ENCODE measurements at regions not wholly inside any gene's neighbourhood (a gene's known extent, or its start where the extent isn't known, plus 50 kb on each side); places are given as distances from the start of the nearest gene placed in this dataset.

- POLR2A ChIA-PET = no interaction called here
- CTCF ChIA-PET = no interaction called here
- DNase-seq (ENCODE audit: extremely low spot score) = no peak
- no peak for TF ChIP-seq LEF1 (IDR thresholded peaks at IDR 0.05; ENCODE audit: borderline replicate concordance)
- TF ChIP-seq ARNT (IDR thresholded peaks at IDR 0.05) = no peak
- no peak for TF ChIP-seq TARDBP (IDR thresholded peaks at IDR 0.05)
- TF ChIP-seq FOXA1 (IDR thresholded peaks at IDR 0.05) = no peak
- TF ChIP-seq SP1 (IDR thresholded peaks at IDR 0.05) = no peak
- no peak for TF ChIP-seq FOXM1 (IDR thresholded peaks at IDR 0.05; ENCODE audit: borderline replicate concordance)
- TF ChIP-seq ELF4 (IDR thresholded peaks at IDR 0.05) = no peak
- TF ChIP-seq SUZ12 (IDR thresholded peaks at IDR 0.05) = no peak
- TF ChIP-seq CTBP1 (IDR thresholded peaks at IDR 0.05; ENCODE audit: borderline replicate concordance) = no peak
Observed at GRCh38 chr12:60197589-60197988, 601.8 kb downstream of the SLC16A7 start.

DNA sequence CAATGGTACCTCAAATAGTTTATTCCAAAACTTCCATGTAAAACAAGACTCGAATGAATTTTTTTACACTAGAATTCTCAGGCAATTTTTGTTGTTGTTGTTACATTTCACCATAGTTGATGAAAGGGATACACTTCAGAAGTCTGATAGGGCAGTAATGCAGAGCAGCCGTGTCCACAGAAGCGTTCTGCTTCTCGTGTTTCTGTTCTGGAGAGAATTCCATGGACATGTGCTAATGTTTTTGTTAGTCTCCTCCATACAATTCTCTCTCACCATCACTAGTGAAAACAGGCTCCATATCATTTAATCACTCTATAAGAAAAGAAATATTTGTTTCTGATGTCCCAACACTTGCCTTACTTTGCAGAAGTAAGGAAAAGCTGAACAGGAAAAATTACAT, 606.1 kb downstream of the SLC16A7 start:
- TF ChIP-seq NFRKB (IDR thresholded peaks at IDR 0.05) = no peak
- TF ChIP-seq, protein P1, sequence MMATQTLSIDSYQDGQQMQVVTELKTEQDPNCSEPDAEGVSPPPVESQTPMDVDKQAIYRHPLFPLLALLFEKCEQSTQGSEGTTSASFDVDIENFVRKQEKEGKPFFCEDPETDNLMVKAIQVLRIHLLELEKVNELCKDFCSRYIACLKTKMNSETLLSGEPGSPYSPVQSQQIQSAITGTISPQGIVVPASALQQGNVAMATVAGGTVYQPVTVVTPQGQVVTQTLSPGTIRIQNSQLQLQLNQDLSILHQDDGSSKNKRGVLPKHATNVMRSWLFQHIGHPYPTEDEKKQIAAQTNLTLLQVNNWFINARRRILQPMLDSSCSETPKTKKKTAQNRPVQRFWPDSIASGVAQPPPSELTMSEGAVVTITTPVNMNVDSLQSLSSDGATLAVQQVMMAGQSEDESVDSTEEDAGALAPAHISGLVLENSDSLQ (IDR thresholded peaks at IDR 0.05) = no peak
- TF ChIP-seq L3MBTL2 (conservative IDR thresholded peaks at IDR 0.05) = no peak
- no peak for TF ChIP-seq ELF4 (IDR thresholded peaks at IDR 0.05)
- no peak for TF ChIP-seq FOXA1 (IDR thresholded peaks at IDR 0.05)
- no peak for TF ChIP-seq FOXM1 (IDR thresholded peaks at IDR 0.05; ENCODE audit: borderline replicate concordance)
- TF ChIP-seq SUZ12 (IDR thresholded peaks at IDR 0.05) = no peak
- no peak for TF ChIP-seq ZNF384 (IDR thresholded peaks at IDR 0.05)
- TF ChIP-seq BHLHE40 (IDR thresholded peaks at IDR 0.05; ENCODE audit: borderline replicate concordance) = no peak
- TF ChIP-seq FOXK2 (IDR thresholded peaks at IDR 0.05) = no peak
- TF ChIP-seq SP1 (IDR thresholded peaks at IDR 0.05) = no peak
- TF ChIP-seq CTBP1 (IDR thresholded peaks at IDR 0.05; ENCODE audit: borderline replicate concordance) = no peak
- TF ChIP-seq HDGF (IDR thresholded peaks at IDR 0.05; ENCODE audit: borderline replicate concordance) = no peak
- TF ChIP-seq LEF1 (IDR thresholded peaks at IDR 0.05; ENCODE audit: borderline replicate concordance) = no peak
- no peak for TF ChIP-seq TARDBP (IDR thresholded peaks at IDR 0.05)
- no peak for TF ChIP-seq ARNT (IDR thresholded peaks at IDR 0.05)
- ChIA-PET CTCF (no interaction called here), POLR2A (no interaction called here)
- no peak for DNase-seq (ENCODE audit: extremely low spot score)

GRCh38 chr12:60205500-60205899, 609.7 kb downstream of the SLC16A7 start:
- ChIA-PET POLR2A (no interaction called here), CTCF (no interaction called here)
- TF ChIP-seq ELF4 (IDR thresholded peaks at IDR 0.05) (no peak), TARDBP (IDR thresholded peaks at IDR 0.05) (no peak), NFRKB (IDR thresholded peaks at IDR 0.05) (no peak), FOXA1 (IDR thresholded peaks at IDR 0.05) (no peak), LEF1 (IDR thresholded peaks at IDR 0.05; ENCODE audit: borderline replicate concordance) (no peak), SP1 (IDR thresholded peaks at IDR 0.05) (no peak), ARNT (IDR thresholded peaks at IDR 0.05) (no peak), ZNF384 (IDR thresholded peaks at IDR 0.05) (no peak), L3MBTL2 (conservative IDR thresholded peaks at IDR 0.05) (no peak), SUZ12 (IDR thresholded peaks at IDR 0.05) (no peak), FOXM1 (IDR thresholded peaks at IDR 0.05; ENCODE audit: borderline replicate concordance) (no peak), HDGF (IDR thresholded peaks at IDR 0.05; ENCODE audit: borderline replicate concordance) (no peak), BHLHE40 (IDR thresholded peaks at IDR 0.05; ENCODE audit: borderline replicate concordance) (no peak), FOXK2 (IDR thresholded peaks at IDR 0.05) (no peak), CTBP1 (IDR thresholded peaks at IDR 0.05; ENCODE audit: borderline replicate concordance) (no peak)
- TF ChIP-seq, protein P1 (IDR thresholded peaks at IDR 0.05) = no peak
- no peak for DNase-seq (ENCODE audit: extremely low spot score)

- no peak for DNase-seq (ENCODE audit: extremely low spot score)
- TF ChIP-seq, protein P1 (IDR thresholded peaks at IDR 0.05) = no peak
- TF ChIP-seq LEF1 (IDR thresholded peaks at IDR 0.05; ENCODE audit: borderline replicate concordance) = no peak
- ChIA-PET POLR2A (no interaction called here), CTCF (no interaction called here)
Observed at GRCh38 chr12:60209521-60209920, 613.7 kb downstream of the SLC16A7 start.

- CTCF ChIA-PET = no interaction called here
- POLR2A ChIA-PET = no interaction called here
- TF ChIP-seq TARDBP (IDR thresholded peaks at IDR 0.05) (no peak), HDGF (IDR thresholded peaks at IDR 0.05; ENCODE audit: borderline replicate concordance) (no peak), FOXA1 (IDR thresholded peaks at IDR 0.05) (no peak), SP1 (IDR thresholded peaks at IDR 0.05) (no peak), ZNF384 (IDR thresholded peaks at IDR 0.05) (no peak), ARNT (IDR thresholded peaks at IDR 0.05) (no peak), NFRKB (IDR thresholded peaks at IDR 0.05) (no peak), CTBP1 (IDR thresholded peaks at IDR 0.05; ENCODE audit: borderline replicate concordance) (no peak), ELF4 (IDR thresholded peaks at IDR 0.05) (no peak), FOXK2 (IDR thresholded peaks at IDR 0.05) (no peak), FOXM1 (IDR thresholded peaks at IDR 0.05; ENCODE audit: borderline replicate concordance) (no peak), BHLHE40 (IDR thresholded peaks at IDR 0.05; ENCODE audit: borderline replicate concordance) (no peak), LEF1 (IDR thresholded peaks at IDR 0.05; ENCODE audit: borderline replicate concordance) (no peak), L3MBTL2 (conservative IDR thresholded peaks at IDR 0.05) (no peak), SUZ12 (IDR thresholded peaks at IDR 0.05) (no peak)
- TF ChIP-seq, protein P1 (IDR thresholded peaks at IDR 0.05) = no peak
- DNase-seq (ENCODE audit: extremely low spot score) = no peak
Observed at GRCh38 chr12:60209933-60210332, 614.1 kb downstream of the SLC16A7 start.

- CTCF ChIA-PET = no interaction called here
- TF ChIP-seq NFRKB (IDR thresholded peaks at IDR 0.05) (no peak), ARNT (IDR thresholded peaks at IDR 0.05) (no peak), SP1 (IDR thresholded peaks at IDR 0.05) (no peak), ZNF384 (IDR thresholded peaks at IDR 0.05) (no peak), CTBP1 (IDR thresholded peaks at IDR 0.05; ENCODE audit: borderline replicate concordance) (no peak), TARDBP (IDR thresholded peaks at IDR 0.05) (no peak), FOXK2 (IDR thresholded peaks at IDR 0.05) (no peak), HDGF (IDR thresholded peaks at IDR 0.05; ENCODE audit: borderline replicate concordance) (no peak), FOXA1 (IDR thresholded peaks at IDR 0.05) (no peak), LEF1 (IDR thresholded peaks at IDR 0.05; ENCODE audit: borderline replicate concordance) (no peak)
- TF ChIP-seq, protein P1 (IDR thresholded peaks at IDR 0.05) = no peak
- POLR2A ChIA-PET = no interaction called here
- no peak for DNase-seq (ENCODE audit: extremely low spot score)
Observed at GRCh38 chr12:60210756-60211155, 614.9 kb downstream of the SLC16A7 start.

Measured in HEK293T (cell line).